DND-41 (cell line): ENCODE measurements at regions not wholly inside any gene's neighbourhood (a gene's known extent, or its start where the extent isn't known, plus 50 kb on each side); places are given as distances from the start of the nearest gene placed in this dataset.

ENCODE experiments used
- ATAC-seq: fragments of 200-7000 bp; cut with Tn5 transposase; 3 replicates; pipeline ENCODE4 v1.9.1; 2021; ENCODE audit warnings: low read depth; ENCODE audit not compliant: insufficient read depth
- DNase-seq: peaks from one replicate; pipeline ENCODE4 v3.0.0-alpha.2; 2020
- H2AFZ ChIP-seq: 2 replicates; pipeline ENCODE4 v1.6.0; 2012; ENCODE audit warnings: low read depth, low read length
- H3K27ac ChIP-seq: 2 replicates; pipeline ENCODE4 v1.5.1; 2012; ENCODE audit warnings: low read length, inconsistent platforms
- H3K27me3 ChIP-seq: fragments of 200-600 bp; sonication (generic); 2 replicates; pipeline ENCODE4 v1.6.0; 2012; ENCODE audit warnings: low read length, mild to moderate bottlenecking, inconsistent platforms; ENCODE audit not compliant: insufficient read depth, poor library complexity
- H3K36me3 ChIP-seq: 2 replicates; pipeline ENCODE4 v1.5.1; 2012; ENCODE audit warnings: low read length, inconsistent platforms; ENCODE audit not compliant: insufficient read depth
- H3K4me1 ChIP-seq: 2 replicates; pipeline ENCODE4 v1.5.1; 2012; ENCODE audit warnings: mild to moderate bottlenecking, low read length; ENCODE audit not compliant: insufficient read depth
- H3K4me2 ChIP-seq: 2 replicates; pipeline ENCODE4 v1.6.0; 2012; ENCODE audit warnings: mild to moderate bottlenecking, moderate library complexity, low read length, inconsistent platforms; ENCODE audit not compliant: insufficient read depth
- H3K4me3 ChIP-seq, 2 experiments: fragments of 200-600 bp in 1 of 2; shearing (Covaris generic) in 1 of 2; 2 replicates each; pipeline ENCODE4 v1.5.1; 2012 to 2016; ENCODE audit warnings: inconsistent platforms in 2 of 2, low read length in 2 of 2, mild to moderate bottlenecking in 2 of 2, low read depth in 1 of 2, moderate library complexity in 1 of 2
- H3K79me2 ChIP-seq: 2 replicates; pipeline ENCODE4 v1.6.0; 2012; ENCODE audit warnings: low read length, inconsistent platforms; ENCODE audit not compliant: insufficient read depth
- H3K9ac ChIP-seq: 2 replicates; pipeline ENCODE4 v1.6.0; 2012; ENCODE audit warnings: low read depth, mild to moderate bottlenecking, inconsistent platforms, low read length, moderate library complexity
- H3K9me3 ChIP-seq: 2 replicates; pipeline ENCODE4 v1.5.1; 2012; ENCODE audit warnings: low read length, moderate library complexity, mild to moderate bottlenecking, inconsistent platforms; ENCODE audit not compliant: insufficient read depth, severe bottlenecking
- H4K20me1 ChIP-seq: 2 replicates; pipeline ENCODE4 v1.6.0; 2012; ENCODE audit warnings: low read length; ENCODE audit not compliant: insufficient read depth
- EZH2 ChIP-seq: IDR thresholded peaks from 3 replicates; pipeline ENCODE4 v1.6.1; 2012; ENCODE audit warnings: borderline replicate concordance, low read depth, mild to moderate bottlenecking, moderate library complexity, low read length, inconsistent platforms; ENCODE audit not compliant: severe bottlenecking
- TF ChIP-seq, protein P1 (sequence below): IDR thresholded peaks from 2 replicates; pipeline ENCODE4 v1.5.1; 2012; ENCODE audit warnings: borderline replicate concordance, low read length, moderate library complexity, mild to moderate bottlenecking; ENCODE audit not compliant: poor library complexity, severe bottlenecking; ENCODE audit errors: extremely low read depth

DNA sequence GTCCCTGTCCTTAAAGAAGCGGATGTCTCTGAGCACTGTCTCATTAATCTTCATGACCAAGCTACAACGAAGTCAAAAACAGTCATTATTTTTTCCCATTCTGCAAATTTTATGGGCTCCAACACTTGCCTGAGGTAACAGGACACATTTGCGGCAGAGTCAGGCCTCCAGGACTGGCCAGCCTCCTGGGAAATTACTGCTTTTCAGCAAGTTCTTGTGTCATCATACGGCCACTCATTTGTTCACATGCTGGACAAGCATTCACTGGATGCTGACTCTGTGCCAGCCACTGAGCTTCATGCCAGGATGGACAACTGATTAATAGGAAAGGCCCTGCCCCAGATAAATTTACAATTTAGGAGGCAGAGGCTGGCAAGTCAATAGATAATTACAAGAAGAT is 305.7 kb downstream of the ACTL7B start:
- ATAC-seq (no peak), DNase-seq (no peak)
- TF ChIP-seq, protein P1, sequence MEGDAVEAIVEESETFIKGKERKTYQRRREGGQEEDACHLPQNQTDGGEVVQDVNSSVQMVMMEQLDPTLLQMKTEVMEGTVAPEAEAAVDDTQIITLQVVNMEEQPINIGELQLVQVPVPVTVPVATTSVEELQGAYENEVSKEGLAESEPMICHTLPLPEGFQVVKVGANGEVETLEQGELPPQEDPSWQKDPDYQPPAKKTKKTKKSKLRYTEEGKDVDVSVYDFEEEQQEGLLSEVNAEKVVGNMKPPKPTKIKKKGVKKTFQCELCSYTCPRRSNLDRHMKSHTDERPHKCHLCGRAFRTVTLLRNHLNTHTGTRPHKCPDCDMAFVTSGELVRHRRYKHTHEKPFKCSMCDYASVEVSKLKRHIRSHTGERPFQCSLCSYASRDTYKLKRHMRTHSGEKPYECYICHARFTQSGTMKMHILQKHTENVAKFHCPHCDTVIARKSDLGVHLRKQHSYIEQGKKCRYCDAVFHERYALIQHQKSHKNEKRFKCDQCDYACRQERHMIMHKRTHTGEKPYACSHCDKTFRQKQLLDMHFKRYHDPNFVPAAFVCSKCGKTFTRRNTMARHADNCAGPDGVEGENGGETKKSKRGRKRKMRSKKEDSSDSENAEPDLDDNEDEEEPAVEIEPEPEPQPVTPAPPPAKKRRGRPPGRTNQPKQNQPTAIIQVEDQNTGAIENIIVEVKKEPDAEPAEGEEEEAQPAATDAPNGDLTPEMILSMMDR: no peak
- TF ChIP-seq EZH2: no peak
- Histone ChIP-seq H3K9ac (no peak overlapping the region), H3K27me3 (no peaks in the 10 kb centered on the region), H4K20me1 (no peaks in the 10 kb centered on the region), H3K36me3 (no peaks in the 10 kb centered on the region), H3K4me3 (no peak overlapping the region), H3K79me2 (no peaks in the 10 kb centered on the region), H3K4me1 (no peaks in the 10 kb centered on the region), H3K27ac (no peak overlapping the region), H3K9me3 (no peaks in the 10 kb centered on the region), H3K4me2 (no peak overlapping the region), H2AFZ (no peak overlapping the region)

DNA sequence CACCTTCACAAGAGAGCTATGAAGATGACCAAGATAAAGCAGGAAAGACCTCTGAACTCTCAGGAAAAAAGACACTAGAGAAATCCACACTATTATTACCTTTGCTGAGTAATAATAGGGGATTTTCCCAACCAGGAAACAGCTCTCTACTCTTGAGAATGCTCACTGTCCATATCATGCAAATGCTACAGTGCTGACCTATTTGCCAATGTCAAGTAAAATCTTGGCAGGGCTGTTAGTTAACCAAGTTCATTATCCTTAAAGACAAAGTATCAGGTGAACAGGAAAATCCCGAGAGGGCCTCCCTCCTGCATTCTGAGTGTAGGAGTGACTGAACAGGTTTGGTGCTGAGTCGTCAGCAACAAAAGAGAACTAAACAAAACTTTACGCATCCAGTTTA is 306.6 kb downstream of the ACTL7B start:
- no peak overlapping the region for H3K4me3 ChIP-seq
- H3K27ac ChIP-seq: no peak overlapping the region
- ATAC-seq (no peak), DNase-seq (no peak)
- H3K4me1 ChIP-seq: no peaks in the 10 kb centered on the region
- no peak overlapping the region for H3K4me2 ChIP-seq
- H3K9me3 ChIP-seq: no peaks in the 10 kb centered on the region
- no peaks in the 10 kb centered on the region for H3K79me2 ChIP-seq
- H4K20me1 ChIP-seq: no peaks in the 10 kb centered on the region
- no peak for TF ChIP-seq EZH2
- TF ChIP-seq, protein P1: no peak
- H2AFZ ChIP-seq: no peak overlapping the region
- no peaks in the 10 kb centered on the region for H3K27me3 ChIP-seq
- no peaks in the 10 kb centered on the region for H3K36me3 ChIP-seq
- no peak overlapping the region for H3K9ac ChIP-seq

DNA sequence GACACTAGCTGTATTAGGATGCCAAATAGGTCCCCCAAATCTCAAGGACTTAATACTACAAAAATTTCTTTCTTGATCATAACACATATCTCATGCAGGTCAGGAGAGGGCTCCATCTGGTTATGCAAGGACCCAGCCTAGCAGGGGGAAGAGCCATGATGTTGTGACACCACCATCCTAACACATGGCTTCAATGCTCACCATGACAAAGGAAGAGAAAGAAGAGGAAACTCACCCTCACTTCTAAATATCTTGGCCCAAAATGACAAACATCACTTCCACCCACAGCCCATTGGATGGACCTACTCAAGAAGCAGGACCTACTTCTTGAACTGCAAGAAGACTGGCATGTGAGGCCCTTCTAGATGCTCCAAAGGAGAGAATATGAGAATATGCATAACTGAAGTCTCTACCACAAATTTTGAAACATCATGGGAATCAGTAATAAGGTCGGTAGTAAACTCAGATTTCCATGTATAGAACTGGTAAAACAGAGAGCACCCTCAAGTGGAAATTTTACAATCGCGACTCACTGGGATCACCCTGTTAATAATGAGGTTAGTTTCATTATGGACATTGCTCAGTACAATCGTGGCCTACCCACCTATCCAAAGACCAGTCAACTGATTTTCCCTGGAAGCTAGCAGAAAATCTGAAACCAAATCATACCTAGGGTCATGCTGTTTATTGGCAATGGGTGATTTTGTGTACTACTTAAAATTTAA is 308.2 kb downstream of the ACTL7B start:
- Histone ChIP-seq H3K27ac (no peak overlapping the region), H2AFZ (no peak overlapping the region), H3K79me2 (no peaks in the 10 kb centered on the region), H3K9ac (no peak overlapping the region), H3K4me2 (no peak overlapping the region), H3K4me1 (no peaks in the 10 kb centered on the region), H4K20me1 (no peaks in the 10 kb centered on the region), H3K36me3 (no peaks in the 10 kb centered on the region), H3K4me3 (no peak overlapping the region), H3K27me3 (no peaks in the 10 kb centered on the region), H3K9me3 (no peaks in the 10 kb centered on the region)
- DNase-seq: no peak
- no peak for TF ChIP-seq EZH2
- TF ChIP-seq, protein P1: no peak
- ATAC-seq: no peak
